T-helper 22 cell (primary cell): ENCODE measurements at regions not wholly inside any gene's neighbourhood (a gene's known extent, or its start where the extent isn't known, plus 50 kb on each side); places are given as distances from the start of the nearest gene placed in this dataset.
A peak's percentile ranks its signal among the peaks of the same experiment; 100 is the strongest.

Source experiments
- DNase-seq: peaks from one replicate; pipeline ENCODE4 v3.0.0-alpha.2; 2020; ENCODE audit warnings: low read depth

DNA sequence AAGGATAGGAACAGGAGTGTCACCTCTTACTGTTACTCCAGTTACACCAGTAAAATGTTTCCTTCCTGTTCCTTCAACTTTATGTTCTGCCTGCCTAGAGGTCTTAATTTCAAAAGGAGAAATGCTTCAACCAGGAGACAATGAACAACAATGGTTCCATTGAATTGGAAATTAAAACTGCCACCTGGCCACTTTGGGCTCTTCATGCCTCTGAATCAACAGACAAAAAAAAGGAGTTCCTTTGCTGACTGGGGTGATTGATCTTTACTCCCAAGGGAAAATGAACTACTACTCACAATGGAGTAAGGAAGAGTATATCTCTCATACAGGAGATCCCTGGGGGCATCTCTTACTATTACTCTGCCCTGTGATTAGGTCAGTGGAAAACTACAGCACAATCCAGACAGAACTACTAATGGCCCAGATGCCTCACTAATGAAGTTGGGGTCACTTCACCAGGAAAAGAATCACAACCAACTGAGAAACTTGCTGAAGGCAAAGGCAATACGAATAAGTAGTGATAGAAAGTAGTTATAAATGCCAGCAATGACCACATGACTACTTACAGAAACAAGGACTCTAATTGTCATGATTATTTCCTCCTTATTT is 76.6 kb upstream of the PRDX6 start:
- no peak for DNase-seq

DNA sequence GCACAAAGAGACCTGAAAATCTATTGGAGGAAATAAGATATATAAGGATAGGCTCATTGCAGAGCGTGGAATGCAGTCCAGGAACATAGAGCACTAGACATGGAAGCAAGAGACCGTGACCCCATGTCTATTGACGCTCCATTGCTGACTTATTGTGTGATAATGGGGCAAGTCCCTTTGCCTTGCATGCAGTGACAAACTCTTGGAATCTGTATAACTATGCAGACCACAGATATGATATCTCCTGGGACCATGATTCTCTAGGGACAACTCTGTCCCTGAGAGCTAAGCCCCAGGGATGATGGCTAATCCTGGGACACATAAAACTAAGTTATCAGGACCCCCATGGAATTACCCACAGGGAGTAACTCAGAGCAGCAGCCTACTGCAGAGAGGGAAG is 73.1 kb upstream of the PRDX6 start:
- DNase-seq: no peak

DNA sequence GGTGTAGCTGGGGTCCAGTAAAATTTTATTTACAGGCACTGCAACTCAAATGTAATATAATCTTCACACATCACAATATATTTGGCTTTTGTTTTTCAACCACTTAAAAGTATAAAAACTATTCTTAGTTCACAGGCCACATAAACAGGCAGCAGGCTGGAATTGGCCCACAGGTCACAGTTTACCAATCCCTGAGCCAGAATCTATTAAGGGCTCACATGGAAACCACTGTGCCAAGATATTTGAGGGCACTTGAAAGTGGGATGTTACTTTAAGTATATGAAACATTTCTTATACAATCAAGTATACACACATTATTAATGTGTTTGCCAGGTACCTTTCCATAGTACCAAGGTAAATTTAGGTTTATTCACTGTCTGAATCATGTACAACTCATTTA is 71.9 kb upstream of the PRDX6 start:
- DNase-seq: no peak

- no peak for DNase-seq
Observed at GRCh38 chr1:173405834-173406233, 71.3 kb upstream of the PRDX6 start.

DNA sequence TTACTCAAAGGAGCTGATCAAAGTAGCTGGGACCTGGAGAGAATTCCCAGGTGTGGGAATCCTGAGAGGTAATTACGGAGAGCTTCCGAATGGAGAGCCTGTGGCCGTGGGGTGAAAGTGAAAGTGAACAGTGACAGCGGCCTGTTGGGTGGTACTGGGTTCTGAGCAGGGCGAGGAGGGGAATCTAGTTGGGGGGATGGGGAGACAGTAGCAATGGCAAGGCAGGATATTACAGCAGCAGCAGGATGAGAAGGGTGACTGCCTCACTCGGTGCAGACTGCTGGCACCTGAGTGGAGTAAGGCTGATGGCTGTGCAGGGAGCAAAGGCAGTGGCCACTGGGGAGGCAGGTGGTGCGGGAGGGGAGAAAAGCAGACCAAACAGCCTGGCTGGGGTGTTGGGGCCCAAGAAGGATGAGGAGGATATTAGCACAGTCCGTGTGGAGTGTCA is 70.3 kb upstream of the PRDX6 start:
- DNase-seq: no peak

DNA sequence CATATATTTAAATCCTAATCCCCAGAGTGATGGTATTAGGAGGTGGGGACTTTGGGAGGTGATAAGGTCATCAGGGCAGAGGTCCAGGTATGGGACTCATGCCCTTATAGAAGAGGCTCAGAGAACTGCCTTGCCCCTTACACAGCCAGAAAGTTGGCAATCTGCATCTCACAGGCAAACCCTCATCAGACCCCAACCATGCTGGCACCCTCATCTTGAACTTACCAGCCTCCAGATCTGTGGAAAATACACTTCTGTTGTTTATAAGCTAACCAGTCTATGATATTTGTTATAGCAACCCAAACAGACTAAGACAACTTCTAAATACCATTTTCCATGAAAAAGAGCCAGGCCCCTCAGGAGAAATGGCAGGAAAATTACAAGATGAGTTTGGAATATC is 69.3 kb upstream of the PRDX6 start:
- no peak for DNase-seq

DNA sequence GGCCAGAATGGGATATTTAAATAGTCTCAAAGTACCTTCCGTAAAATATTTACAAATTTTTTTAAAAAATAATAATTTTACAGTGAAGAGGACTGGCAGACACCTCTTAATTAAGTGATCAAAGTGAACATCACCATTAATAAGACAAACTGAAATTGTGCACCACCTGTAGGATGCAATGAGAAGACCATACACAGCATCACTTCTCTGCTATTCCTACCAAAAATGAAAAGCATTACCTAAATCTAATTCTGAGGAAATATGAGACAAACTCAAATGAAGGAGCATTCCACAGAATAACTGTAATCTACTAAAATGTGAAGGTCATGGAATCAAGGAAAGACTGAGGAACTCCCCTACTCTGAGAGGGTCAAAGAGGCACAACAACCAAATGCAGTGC is 68.2 kb upstream of the PRDX6 start:
- DNase-seq: no peak

DNA sequence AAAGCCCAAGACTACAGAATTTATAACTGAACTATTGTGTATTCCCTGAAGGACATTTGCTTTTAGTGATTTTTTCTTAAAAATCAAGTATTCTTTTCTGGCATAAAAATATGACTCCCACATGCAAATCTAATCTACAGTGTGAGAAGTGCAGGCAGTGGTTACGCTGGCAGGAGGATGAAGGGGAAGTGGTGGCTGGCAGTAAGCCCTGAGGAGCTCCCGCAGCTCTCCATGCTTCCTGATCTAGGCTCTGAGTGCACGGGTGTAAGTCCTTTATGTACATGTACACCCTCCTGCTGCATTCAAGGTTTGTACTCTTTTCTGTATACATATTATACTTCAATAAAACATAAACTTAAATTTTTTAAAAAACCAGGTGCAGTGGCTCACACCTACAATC is 67.5 kb upstream of the PRDX6 start:
- no peak for DNase-seq

DNA sequence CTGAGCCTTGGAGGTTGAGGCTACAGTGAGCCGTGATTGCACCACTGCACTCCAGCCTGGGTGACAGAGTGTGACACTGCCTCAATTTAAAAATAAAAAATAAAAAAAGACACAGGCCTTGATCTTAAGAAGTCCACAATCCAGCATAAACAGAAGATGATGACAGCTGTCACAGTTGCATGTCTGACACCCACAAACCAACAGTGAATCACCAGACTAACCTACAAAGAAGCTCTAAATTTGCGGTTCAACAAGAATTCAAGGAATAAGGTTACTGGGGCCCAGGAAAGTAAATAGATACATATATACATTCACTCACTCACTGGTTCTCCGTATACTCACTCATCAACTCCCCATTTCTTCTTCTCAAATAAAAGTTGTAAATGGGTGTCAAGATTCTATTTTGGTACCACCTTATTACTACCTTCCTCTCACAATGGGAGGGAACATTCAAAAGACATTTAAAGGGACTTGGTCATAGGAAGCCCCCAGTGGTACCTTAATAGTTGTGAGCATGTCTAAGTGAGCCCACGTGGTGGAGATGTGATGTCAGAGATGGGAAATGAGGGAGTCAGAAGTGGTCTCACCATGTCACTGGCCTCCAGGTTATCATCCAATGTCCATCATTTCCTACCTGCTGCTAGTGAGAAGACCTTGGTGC is 66.9 kb upstream of the PRDX6 start:
- DNase-seq: no peak

DNA sequence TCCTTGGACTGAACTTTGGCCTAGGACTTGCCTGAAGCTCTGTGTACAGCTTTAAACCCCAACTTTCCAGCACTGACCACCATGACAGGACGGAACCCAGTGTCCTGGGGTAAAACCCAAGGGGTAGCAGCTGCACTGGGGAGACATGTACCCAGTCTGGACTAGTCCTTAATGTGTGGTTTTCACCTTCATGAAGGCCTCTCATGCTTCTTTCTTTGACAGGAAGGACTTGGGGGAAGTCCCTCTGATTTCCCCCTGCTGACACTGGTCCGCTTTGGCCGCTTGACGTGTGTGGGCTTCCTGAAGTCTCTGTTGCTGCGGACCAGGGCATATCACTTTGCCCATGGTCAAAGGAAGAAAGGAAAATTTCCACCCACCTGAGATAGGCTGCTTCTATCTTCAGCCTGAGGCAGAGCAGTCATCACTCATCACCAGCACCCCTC is 66.3 kb upstream of the PRDX6 start:
- no peak for DNase-seq

DNA sequence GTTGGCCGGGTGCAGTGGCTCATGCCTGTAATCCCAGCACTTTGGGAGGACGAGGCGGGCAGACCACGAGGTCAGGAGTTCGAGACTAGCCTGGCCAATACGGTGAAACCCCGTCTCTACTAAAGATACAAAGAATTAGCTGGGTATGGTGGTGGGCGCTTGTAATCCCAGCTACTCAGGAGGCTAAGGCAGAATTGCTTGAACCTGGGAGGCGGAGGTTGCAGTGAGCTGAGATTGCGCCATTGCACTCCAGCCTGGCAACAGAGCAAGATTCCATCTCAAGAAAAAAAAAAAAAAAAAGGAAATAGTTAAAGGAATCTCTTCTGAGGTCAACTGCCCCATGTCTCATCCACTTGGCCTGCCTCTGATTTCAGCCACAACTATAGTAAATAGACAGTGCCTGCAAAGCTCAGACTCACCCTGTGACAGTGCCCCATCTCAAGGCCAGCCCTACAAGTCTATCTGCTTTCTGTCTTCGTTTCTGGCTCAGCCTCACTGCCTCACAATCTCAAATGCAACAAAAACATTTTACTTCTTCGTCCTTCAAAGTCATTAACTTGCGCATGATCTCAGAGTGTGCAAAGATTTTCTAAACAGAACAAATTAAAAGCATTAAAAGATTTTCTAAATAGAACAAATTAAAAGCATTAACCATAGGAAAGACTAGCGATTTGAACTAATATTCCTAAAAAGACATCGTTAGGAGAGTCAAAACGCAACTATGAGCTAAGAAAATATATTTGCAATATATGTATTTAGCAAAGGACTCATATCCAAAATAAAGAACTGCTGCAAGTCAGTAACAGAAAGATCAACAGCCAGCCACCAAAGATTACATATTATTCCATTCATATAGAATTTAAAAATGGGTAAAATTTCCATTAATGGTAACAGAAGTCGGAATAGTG is 65.0 kb upstream of the PRDX6 start:
- no peak for DNase-seq

- no peak for DNase-seq
Observed at GRCh38 chr1:173413271-173413707, 63.8 kb upstream of the PRDX6 start.

GRCh38 chr1:173414136-173414535 is 63.0 kb upstream of the PRDX6 start:
- DNase-seq: no peak

- no peak for DNase-seq
Observed at GRCh38 chr1:173414539-173415226, 62.5 kb upstream of the PRDX6 start.

- DNase-seq: no peak
Observed at GRCh38 chr1:173415490-173415889, 61.6 kb upstream of the PRDX6 start.

- no peak for DNase-seq
Observed at GRCh38 chr1:173415905-173416450, 61.2 kb upstream of the PRDX6 start.

DNA sequence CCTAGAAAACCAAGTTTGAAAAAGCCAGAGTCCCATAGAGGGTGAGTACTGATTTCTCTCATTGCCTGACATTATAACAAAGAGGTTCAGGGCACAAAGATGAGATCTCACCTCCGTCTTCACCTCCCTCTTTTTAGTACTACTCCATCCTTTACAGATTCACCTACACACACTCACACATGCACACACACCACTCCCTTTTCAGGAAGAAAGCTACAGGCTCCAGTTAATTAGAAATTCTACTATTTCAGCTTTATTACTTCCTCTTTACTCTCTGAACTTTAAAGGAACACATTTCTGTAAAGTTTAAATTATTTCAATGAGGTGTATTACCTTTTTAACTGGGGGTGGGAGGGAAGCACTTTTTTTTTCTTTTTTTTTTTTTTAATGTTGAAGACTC is 59.6 kb upstream of the PRDX6 start:
- DNase-seq: no peak

DNA sequence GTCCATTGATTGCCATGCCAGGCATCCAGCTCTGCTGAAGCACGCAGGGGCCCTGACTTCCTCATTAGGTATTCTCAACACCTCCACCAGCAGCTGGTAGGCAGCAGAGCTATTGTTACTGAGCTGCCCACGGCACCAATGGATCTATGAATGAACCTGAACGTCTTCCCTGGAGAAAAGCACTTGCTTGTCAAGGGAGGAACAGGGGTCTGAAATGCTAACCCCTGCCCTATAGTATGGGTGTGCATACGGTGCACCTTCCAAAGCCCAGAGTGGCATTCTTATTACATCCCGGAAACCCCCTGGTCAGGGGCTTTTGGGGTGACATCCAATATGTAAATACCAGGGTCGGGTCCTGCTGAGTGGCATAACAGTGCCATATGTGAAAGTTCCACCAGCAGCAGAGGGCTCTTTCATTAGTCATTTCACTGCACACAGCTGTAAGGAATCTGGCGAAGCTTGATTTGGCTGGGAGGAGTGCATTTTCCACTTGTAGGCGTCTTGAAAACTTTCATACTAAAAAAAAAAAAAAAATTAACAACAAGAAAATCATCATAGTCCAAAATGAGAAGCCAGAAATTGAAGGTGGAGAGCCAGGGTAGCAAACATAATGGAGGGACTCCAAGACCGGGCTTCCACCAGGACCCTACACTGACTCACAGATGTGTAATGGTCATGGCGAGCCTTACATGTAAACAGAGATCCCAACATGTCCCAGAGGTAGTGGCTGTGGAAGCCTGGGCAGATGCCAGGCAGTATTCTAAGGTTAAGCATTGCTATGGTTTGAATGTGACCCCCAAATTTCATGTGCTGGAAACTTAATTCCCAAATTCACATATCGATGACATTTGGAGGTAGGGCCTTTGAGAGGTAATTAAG is 58.8 kb upstream of the PRDX6 start:
- no peak for DNase-seq

GRCh38 chr1:173420330-173420806 is 56.8 kb upstream of the PRDX6 start:
- DNase-seq: peak; percentile 10

GRCh38 chr1:173421286-173421685 is 55.8 kb upstream of the PRDX6 start:
- no peak for DNase-seq

GRCh38 chr1:173421789-173422188 is 55.3 kb upstream of the PRDX6 start:
- no peak for DNase-seq
